ENCODE measurements at regions not wholly inside any gene's neighbourhood (a gene's known extent, or its start where the extent isn't known, plus 50 kb on each side); places are given as distances from the start of the nearest gene placed in this dataset.

DNA sequence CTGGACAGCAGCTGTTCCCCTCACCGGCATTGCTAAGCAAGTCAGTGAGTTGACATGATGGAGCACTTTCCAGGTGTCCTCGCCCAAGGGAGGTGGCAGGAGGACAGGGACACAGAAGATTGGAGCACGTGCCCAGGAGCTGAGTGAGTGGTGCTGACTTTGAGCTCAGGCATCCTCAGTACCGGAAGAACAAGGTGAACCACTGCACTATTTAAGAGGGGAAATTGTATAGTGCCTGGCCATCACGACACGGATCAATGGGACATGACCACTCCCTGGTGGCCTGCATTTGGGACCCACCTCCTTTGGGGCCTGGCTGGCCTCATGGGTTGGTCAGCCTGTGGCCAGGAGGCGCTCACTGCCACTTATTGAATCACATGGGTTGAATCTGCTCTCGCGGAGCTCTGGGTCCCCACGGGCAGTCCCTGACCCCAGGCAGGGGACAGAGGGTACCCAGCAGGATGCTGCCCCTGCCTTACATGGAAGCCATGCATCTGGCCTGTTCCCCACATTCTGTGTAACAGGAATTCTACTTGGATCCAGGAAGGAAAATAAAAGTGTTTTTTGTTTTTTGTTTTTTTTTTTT is 206.9 kb upstream of the ZNF536 start:
- intact Hi-C loops (cut with DNase I): no loop called here

DNA sequence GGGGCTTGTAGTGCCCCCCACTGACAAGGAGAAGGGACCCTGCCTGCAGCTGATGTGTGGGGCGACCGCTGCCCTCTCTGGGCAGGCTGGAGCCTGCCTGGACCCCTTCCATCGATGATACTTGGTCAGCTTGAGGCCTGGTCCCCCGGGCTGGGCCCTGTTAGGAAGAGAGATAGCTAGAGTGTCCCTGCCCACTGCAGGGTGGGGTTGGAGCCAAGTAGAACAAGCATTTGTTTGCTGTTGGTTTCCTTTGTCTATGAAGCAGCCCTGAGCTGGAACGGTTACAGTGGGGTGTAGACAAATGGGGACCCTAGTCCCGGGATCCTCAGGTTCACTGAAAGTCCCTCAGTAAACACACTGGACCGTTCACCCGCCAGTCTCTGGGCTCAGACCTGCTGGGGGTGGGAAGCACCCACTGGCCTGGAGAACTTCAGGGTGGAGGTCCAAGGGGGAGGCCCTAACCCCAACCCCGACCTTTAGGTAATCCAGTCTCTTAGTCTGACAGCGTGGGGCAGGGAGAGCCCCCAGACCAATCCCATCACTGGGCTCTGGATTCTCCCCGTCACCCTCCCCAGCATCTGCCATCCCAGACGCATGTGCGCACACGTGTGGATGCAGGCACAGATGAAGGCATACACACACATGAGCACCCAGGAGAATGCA is 204.8 kb upstream of the ZNF536 start:
- Histone ChIP-seq H3K27ac (no peak overlapping the region), H3K4me3 (no peak overlapping the region), H3K9me3 (no peaks in the 10 kb centered on the region), H3K4me1 (no peaks in the 10 kb centered on the region), H3K36me3 (no peaks in the 10 kb centered on the region), H3K27me3 (no peaks in the 10 kb centered on the region)
- intact Hi-C loops (cut with DNase I): no loop called here
- DNase-seq (no peak), ATAC-seq (no peak)
- TF ChIP-seq, protein P1, sequence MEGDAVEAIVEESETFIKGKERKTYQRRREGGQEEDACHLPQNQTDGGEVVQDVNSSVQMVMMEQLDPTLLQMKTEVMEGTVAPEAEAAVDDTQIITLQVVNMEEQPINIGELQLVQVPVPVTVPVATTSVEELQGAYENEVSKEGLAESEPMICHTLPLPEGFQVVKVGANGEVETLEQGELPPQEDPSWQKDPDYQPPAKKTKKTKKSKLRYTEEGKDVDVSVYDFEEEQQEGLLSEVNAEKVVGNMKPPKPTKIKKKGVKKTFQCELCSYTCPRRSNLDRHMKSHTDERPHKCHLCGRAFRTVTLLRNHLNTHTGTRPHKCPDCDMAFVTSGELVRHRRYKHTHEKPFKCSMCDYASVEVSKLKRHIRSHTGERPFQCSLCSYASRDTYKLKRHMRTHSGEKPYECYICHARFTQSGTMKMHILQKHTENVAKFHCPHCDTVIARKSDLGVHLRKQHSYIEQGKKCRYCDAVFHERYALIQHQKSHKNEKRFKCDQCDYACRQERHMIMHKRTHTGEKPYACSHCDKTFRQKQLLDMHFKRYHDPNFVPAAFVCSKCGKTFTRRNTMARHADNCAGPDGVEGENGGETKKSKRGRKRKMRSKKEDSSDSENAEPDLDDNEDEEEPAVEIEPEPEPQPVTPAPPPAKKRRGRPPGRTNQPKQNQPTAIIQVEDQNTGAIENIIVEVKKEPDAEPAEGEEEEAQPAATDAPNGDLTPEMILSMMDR (IDR thresholded peaks at IDR 0.05): no peak

More for the DNA sequence above, 206.9 kb upstream of the ZNF536 start:
- Histone ChIP-seq H3K36me3 (no peaks in the 10 kb centered on the region), H3K4me1 (no peaks in the 10 kb centered on the region), H3K4me3 (no peak overlapping the region), H3K9me3 (no peaks in the 10 kb centered on the region), H3K27ac (no peak overlapping the region), H3K27me3 (peaks cover 0 to 7% of the 10 kb centered on the region in 2 donors)
- DNase-seq: no peak
- no peak for ATAC-seq
- TF ChIP-seq, protein P1 (IDR thresholded peaks at IDR 0.05): no peak

DNA sequence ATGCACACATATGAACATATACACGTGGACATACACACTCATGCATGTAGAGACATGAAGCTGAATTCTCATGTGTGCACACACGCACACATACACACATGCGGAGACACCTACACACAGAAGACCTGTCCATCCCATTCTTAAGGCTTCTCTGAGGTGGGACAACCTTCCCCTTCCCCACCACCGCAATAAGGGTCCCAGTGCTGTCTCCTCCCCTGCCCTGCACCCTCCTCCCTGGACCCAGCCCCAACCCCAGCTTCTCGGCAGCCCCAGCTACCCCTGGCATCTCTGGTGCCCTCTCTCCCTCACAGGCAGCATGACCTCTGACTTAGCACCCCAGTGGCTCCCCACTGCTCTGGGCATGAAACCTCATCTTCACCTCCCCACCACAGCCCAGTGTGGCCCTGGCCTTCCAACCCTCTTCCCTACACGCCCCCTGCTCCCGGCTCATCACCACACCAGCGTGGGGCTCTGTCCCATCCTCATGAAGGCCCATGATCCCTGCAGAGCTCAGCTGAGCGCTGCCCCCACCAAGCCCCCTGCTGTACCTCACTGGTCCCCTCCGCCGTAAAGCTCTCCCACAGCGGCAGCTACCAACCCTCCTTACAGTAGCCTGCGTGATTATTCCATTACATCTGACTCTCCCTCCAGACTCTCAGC is 204.1 kb upstream of the ZNF536 start:
- Histone ChIP-seq H3K4me3 (no peak overlapping the region), H3K36me3 (no peaks in the 10 kb centered on the region), H3K4me1 (no peaks in the 10 kb centered on the region), H3K27ac (no peak overlapping the region), H3K9me3 (no peaks in the 10 kb centered on the region), H3K27me3 (no peaks in the 10 kb centered on the region)
- no peak for DNase-seq
- intact Hi-C loops (cut with DNase I): no loop called here
- ATAC-seq: no peak
- TF ChIP-seq, protein P1 (IDR thresholded peaks at IDR 0.05): no peak

DNA sequence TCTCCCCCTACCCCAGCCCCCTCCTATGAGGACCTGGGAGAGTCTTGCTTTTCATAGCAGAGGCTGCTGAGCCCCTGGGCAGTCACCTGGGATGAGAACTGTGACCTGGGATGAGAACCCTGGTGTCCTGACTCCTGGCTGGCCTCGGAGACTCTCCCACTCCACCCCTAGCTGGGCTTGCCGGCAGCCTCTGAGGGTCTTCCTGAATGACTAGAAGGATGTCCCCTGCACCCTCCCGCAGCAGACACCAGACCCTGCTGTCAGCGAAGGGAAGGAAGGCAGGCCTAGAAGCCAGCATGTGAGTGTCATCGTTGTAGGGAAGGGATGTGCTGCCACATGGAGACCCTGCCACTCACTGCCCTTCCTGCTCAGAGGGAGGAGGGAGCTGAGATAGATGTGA is 203.4 kb upstream of the ZNF536 start:
- intact Hi-C loops (cut with DNase I): no loop called here
- H3K27me3 ChIP-seq: no peaks in the 10 kb centered on the region
- no peaks in the 10 kb centered on the region for H3K9me3 ChIP-seq
- ATAC-seq (no peak), DNase-seq (no peak)
- no peaks in the 10 kb centered on the region for H3K36me3 ChIP-seq
- H3K4me3 ChIP-seq: no peak overlapping the region
- TF ChIP-seq, protein P1 (IDR thresholded peaks at IDR 0.05): no peak
- H3K27ac ChIP-seq: no peak overlapping the region
- H3K4me1 ChIP-seq: no peaks in the 10 kb centered on the region

DNA sequence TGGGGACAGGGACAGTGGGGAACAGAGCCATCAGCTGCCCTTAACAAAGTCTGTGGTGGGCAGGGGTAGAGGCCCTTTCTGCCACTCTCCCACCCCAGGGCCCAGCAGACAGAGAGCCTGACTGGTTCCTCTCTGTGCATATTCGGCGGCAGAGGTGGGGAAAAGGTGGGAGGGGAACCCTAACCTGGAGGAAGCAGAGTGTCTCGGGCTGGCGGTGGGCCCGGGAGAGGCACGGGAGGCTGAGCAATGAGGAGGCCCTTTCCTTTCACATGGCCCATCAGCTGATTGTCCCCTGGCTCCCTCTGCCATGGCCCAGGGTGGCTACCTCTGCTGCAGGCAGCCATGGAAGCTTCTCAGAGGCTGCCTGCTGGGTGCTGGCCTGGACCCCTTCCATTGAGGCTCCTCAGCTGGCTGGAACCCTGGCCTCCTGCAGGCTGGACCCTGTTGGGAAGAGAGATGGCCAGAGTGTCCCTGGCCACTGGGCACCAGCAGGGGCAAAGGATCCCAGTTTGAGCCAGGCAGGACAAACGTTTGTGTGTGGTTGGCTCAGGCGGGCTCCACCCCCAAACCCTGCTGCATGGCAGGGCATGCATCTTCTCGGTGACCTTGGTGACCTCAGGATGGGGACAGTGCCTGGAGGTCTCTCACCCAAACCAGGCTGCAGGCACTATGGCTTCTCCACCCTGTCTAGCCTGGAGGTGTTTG is 202.8 kb upstream of the ZNF536 start:
- Histone ChIP-seq H3K36me3 (no peaks in the 10 kb centered on the region), H3K9me3 (no peaks in the 10 kb centered on the region), H3K4me1 (no peaks in the 10 kb centered on the region), H3K4me3 (no peak overlapping the region), H3K27me3 (no peaks in the 10 kb centered on the region), H3K27ac (no peak overlapping the region)
- TF ChIP-seq, protein P1 (IDR thresholded peaks at IDR 0.05): no peak
- intact Hi-C loops (cut with DNase I): no loop called here
- no peak for ATAC-seq
- DNase-seq: no peak
